Calu3 (cell line): ENCODE measurements at regions not wholly inside any gene's neighbourhood (a gene's known extent, or its start where the extent isn't known, plus 50 kb on each side); places are given as distances from the start of the nearest gene placed in this dataset.
A peak's percentile ranks its signal among the peaks of the same experiment; 100 is the strongest.

ENCODE experiments used
- BruUV-seq: library from RNA; stranded (reverse); fragments of 400-500 nt; replicated peaks from 2 replicates; lab custom pipeline; 2021; lab: Mats Ljungman, UMichigan
- CTCF ChIA-PET: fragments of 300-600 bp; sonication (Branson Sonifier 250); formaldehyde crosslinking; loops from one replicate; lab custom pipeline; 2022; ENCODE audit warnings: antibody characterized with exemption; lab: Charles Lee
- DNase-seq: peaks from one replicate; pipeline ENCODE4 v3.0.0; 2022
- H3K27ac Mint-ChIP-seq: one replicate; pipeline ENCODE4 v1.8.0; 2022; ENCODE audit warnings: mixed read lengths; ENCODE audit not compliant: unreplicated experiment
- H3K27me3 Mint-ChIP-seq: one replicate; pipeline ENCODE4 v1.8.0; 2022; ENCODE audit warnings: mixed read lengths; ENCODE audit not compliant: unreplicated experiment
- H3K36me3 Mint-ChIP-seq: one replicate; pipeline ENCODE4 v1.8.0; 2022; ENCODE audit warnings: mild to moderate bottlenecking, moderate library complexity, mixed read lengths; ENCODE audit not compliant: insufficient read depth, unreplicated experiment
- H3K4me1 Mint-ChIP-seq: one replicate; pipeline ENCODE4 v1.8.0; 2022; ENCODE audit warnings: mild to moderate bottlenecking, low read depth, mixed read lengths; ENCODE audit not compliant: unreplicated experiment
- H3K4me3 Mint-ChIP-seq: one replicate; pipeline ENCODE4 v1.8.0; 2022; ENCODE audit warnings: mild to moderate bottlenecking, low read depth, moderate library complexity, mixed read lengths; ENCODE audit not compliant: unreplicated experiment
- H3K9me3 Mint-ChIP-seq: one replicate; pipeline ENCODE4 v1.8.0; 2022; ENCODE audit warnings: low read depth, mixed read lengths; ENCODE audit not compliant: unreplicated experiment
- CTCF ChIP-seq: fragments of 200-600 bp; IDR thresholded peaks from one replicate; pipeline ENCODE4 v1.8.0; 2022; ENCODE audit warnings: antibody characterized with exemption; ENCODE audit not compliant: unreplicated experiment
- intact Hi-C: fragments of 100-400 bp; cut with micrococcal nuclease; formaldehyde crosslinking; loops from one replicate; pipeline ENCODE4 v1.10.0; 2022; ENCODE audit not compliant: unreplicated experiment

DNA sequence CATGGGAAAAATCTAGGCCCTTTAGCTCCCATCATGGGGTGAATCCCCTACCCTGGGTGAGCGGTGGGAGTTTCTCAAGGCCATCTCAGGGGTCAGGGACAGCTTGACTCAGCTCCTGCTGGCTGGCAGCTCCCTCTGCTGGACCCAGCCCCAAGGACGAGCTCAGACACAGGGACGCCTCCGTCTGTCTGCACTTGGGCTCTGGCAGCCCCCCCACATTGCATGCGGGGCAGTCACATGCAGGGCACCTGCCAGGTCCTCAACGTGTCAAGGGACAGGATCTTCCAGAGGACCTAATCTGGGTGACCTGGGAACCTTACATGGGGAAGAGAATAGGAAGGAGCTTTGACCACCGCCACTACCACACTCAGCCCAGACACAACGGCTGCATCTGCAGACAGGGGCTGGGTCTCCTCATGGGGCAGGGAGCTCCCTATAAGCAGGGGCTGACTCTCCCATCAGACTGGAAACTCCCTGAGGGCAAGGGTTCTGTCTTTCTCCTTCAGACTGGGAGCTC lies 173.4 kb downstream of the MRPL14 start:
- Mint-ChIP-seq H3K36me3 (no peaks in the 10 kb centered on the region), H3K27me3 (no peaks in the 10 kb centered on the region), H3K4me3 (no peak overlapping the region), H3K9me3 (peaks cover 14% of the 10 kb centered on the region), H3K4me1 (peaks cover 32% of the 10 kb centered on the region), H3K27ac (no peak overlapping the region)
- DNase-seq: peak; percentile 40
- TF ChIP-seq CTCF: peak; percentile 29
- CTCF ChIA-PET: interaction anchor here (0.5 to 4.3 kb wide), 8 partner anchors 22 to 229 kb away, joined by 3 to 50 read pairs (median 6); partner anchors contain the start of gene VEGFA
- intact Hi-C loops: loop anchor here (5.0 kb wide), 2 partner anchors 232 to 287 kb away; no protein-coding TSS in a partner anchor
- no TSS peak for BruUV-seq

DNA sequence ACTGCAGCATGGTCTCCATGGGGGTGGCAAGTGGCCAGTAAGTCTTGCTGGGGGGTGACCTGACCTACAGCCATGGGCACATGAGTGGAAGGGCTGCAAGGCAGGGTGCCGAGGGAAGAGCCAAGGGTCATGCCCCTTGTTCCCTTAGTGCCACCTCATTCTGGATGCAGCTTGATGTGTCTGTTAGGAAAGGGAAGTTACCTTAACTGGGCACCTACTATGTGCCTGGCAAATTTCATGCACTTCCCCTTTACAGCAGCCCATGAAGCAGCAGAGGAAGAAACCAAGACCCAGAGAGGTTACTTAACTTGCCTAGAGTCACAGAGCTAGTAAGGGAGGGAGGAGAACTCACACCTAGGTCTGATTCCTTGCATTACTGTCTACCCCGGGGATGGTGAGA lies 174.0 kb downstream of the MRPL14 start:
- H3K4me3 Mint-ChIP-seq: no peak overlapping the region
- no peak for TF ChIP-seq CTCF
- intact Hi-C loops: loop anchor here (5.0 kb wide), 2 partner anchors 231 to 286 kb away; no protein-coding TSS in a partner anchor
- H3K36me3 Mint-ChIP-seq: no peaks in the 10 kb centered on the region
- H3K9me3 Mint-ChIP-seq: peaks cover 11% of the 10 kb centered on the region
- no peaks in the 10 kb centered on the region for H3K27me3 Mint-ChIP-seq
- CTCF ChIA-PET: interaction anchor here (1.0 to 4.3 kb wide), 7 partner anchors 26 to 229 kb away, joined by 3 to 50 read pairs (median 6); partner anchors contain the start of gene VEGFA
- H3K4me1 Mint-ChIP-seq: peaks cover 32% of the 10 kb centered on the region
- BruUV-seq: no TSS peak
- no peak overlapping the region for H3K27ac Mint-ChIP-seq
- DNase-seq: no peak

DNA sequence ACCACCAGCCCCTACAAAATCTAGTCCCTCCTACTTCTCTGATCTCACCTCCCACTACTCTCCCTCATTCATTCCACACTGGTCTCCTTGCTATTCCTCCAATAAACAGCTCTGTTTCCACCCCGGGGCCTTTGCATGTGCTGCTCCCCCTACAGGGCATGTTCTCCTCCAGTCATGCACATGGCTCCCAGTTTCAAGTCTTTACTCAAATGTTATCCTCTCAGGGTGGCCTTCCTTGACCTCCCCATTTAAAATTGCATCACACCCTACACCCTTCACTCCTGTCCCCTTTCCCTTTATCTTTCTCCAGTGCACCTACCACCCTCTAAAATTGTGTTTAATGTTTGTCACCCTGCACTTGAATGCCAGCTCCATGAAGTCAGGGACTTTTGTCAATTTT lies 174.5 kb downstream of the MRPL14 start:
- BruUV-seq: no TSS peak
- Mint-ChIP-seq H3K27me3 (no peaks in the 10 kb centered on the region), H3K9me3 (peaks cover 8% of the 10 kb centered on the region), H3K4me3 (no peak overlapping the region), H3K4me1 (peaks cover 32% of the 10 kb centered on the region), H3K36me3 (no peaks in the 10 kb centered on the region), H3K27ac (peak overlapping the region; percentile 11)
- intact Hi-C loops: loop anchor here (5.0 kb wide), 2 partner anchors 230 to 285 kb away; no protein-coding TSS in a partner anchor
- DNase-seq: peak; percentile 53
- TF ChIP-seq CTCF: peak; percentile 17
- CTCF ChIA-PET: interaction anchor here (0.8 to 4.3 kb wide), 5 partner anchors 26 to 228 kb away, joined by 3 to 50 read pairs (median 6); partner anchors contain the start of gene VEGFA

DNA sequence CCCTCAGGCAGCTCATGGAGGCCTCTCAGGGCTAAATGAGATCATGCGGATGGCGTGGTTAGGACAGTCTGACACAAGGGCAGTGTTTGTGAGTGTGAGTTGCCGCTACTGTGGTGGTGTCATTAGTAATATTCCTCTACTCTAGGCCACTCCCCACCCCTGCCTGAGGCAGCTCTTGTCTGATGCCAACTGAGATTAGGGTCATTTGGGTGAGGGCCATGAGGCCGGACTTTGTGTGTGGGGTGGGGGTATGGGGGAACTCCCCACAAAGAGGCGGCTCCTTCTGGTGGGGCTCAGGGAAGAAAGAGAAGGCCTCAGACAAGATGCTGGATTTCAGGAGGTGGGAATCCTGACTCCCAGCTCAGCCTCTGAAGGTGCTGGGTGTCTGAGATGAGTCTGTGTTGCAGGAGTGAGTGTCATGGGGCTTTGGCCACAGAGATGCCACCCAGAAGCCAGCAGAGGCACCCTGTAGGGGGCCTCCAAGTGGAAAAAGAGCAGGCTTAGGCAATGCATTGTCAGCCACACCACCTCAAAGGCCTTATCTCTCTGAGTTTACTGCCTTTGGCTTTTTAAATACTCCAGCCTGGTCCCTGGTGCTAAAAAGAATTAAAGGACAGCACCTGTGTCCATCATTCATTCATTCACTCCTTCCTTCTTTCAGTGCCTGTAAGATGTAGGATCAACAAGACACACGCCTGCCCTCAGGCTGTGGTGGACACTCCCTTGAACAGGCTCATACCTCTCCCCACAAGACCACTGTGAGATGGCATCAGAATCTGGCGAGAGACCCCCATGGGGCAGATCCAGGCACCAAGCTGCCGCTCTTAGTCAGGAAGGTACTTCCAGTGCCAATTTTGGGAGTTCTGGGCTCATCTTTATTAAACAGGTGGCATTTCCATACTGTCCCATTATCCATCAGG lies 175.2 kb downstream of the MRPL14 start:
- intact Hi-C loops: loop anchor here (1.0 to 5.0 kb wide), 4 partner anchors 50 to 285 kb away; no protein-coding TSS in a partner anchor
- no peak for TF ChIP-seq CTCF
- peak overlapping the region; percentile 11 for H3K27ac Mint-ChIP-seq
- no peak for DNase-seq
- H3K9me3 Mint-ChIP-seq: peaks cover 11% of the 10 kb centered on the region
- H3K4me3 Mint-ChIP-seq: no peak overlapping the region
- H3K4me1 Mint-ChIP-seq: peaks cover 32% of the 10 kb centered on the region
- BruUV-seq: no TSS peak
- CTCF ChIA-PET: interaction anchor here (0.8 to 4.3 kb wide), 10 partner anchors 25 to 228 kb away, joined by 3 to 50 read pairs (median 4); partner anchors contain the start of gene VEGFA
- no peaks in the 10 kb centered on the region for H3K27me3 Mint-ChIP-seq
- no peaks in the 10 kb centered on the region for H3K36me3 Mint-ChIP-seq
